Tibial nerve (tissue), 4 donors: ENCODE measurements at regions not wholly inside any gene's neighbourhood (a gene's known extent, or its start where the extent isn't known, plus 50 kb on each side); places are given as distances from the start of the nearest gene placed in this dataset.

Experiments
- EP300 ChIP-seq, 2 donors: sonication (generic); formaldehyde crosslinking; IDR thresholded peaks; one replicate each; pipeline ENCODE4 v1.6.1; 2017; ENCODE audit warnings: antibody characterized with exemption in 2 of 2, mild to moderate bottlenecking in 1 of 2
- POLR2A ChIP-seq, 2 donors: fragments of 450-650 bp; IDR thresholded peaks; one replicate each; pipeline ENCODE4 v1.6.1; 2017; ENCODE audit warnings: antibody characterized with exemption in 2 of 2, mild to moderate bottlenecking in 2 of 2, moderate library complexity in 2 of 2
- TF ChIP-seq, protein P1 (sequence below), 5 experiments: fragments of 200-600 bp in 3 of 5; fragments of 450-650 bp in 2 of 5; sonication (generic) in 3 of 5; IDR thresholded peaks; one replicate each; pipeline ENCODE4 v1.5.1; 2016 to 2019; ENCODE audit warnings: antibody characterized with exemption in 5 of 5, mild to moderate bottlenecking in 3 of 5, moderate library complexity in 2 of 5

DNA sequence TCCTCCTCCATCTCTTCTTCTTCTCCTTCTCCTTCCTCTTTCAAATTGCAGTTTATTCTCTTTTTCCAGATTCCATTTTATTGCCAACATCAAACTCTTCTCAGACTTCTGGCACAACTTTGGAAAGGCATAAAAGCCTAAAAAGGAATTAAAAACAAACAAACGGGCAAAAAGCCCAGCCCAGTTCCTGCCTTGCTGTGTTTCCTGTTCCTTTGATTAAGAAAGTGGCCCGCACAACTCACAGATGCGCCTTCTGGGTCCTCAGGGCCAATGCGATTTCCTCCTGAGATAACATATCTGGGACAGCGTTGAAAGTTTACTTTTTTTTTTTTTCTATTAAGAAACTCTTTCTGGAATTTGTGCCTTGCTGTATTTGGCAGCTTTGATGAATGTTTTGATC is 158.7 kb upstream of the UBE3A start:
- TF ChIP-seq, protein P1, sequence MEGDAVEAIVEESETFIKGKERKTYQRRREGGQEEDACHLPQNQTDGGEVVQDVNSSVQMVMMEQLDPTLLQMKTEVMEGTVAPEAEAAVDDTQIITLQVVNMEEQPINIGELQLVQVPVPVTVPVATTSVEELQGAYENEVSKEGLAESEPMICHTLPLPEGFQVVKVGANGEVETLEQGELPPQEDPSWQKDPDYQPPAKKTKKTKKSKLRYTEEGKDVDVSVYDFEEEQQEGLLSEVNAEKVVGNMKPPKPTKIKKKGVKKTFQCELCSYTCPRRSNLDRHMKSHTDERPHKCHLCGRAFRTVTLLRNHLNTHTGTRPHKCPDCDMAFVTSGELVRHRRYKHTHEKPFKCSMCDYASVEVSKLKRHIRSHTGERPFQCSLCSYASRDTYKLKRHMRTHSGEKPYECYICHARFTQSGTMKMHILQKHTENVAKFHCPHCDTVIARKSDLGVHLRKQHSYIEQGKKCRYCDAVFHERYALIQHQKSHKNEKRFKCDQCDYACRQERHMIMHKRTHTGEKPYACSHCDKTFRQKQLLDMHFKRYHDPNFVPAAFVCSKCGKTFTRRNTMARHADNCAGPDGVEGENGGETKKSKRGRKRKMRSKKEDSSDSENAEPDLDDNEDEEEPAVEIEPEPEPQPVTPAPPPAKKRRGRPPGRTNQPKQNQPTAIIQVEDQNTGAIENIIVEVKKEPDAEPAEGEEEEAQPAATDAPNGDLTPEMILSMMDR (IDR thresholded peaks at IDR 0.05) = no peak
- no peak for TF ChIP-seq POLR2A (IDR thresholded peaks at IDR 0.05)
- TF ChIP-seq EP300 (IDR thresholded peaks at IDR 0.05) = no peak
